H9 (cell line): ENCODE measurements at regions not wholly inside any gene's neighbourhood (a gene's known extent, or its start where the extent isn't known, plus 50 kb on each side); places are given as distances from the start of the nearest gene placed in this dataset.

ENCODE experiments used
- DNase-seq: peaks from one replicate; pipeline ENCODE4 v3.0.0-alpha.2; 2017
- H2AFZ ChIP-seq: one replicate; pipeline ENCODE4 v1.6.1; 2013; ENCODE audit warnings: mild to moderate bottlenecking, low read length, control low read depth, moderate library complexity
- H2AK5ac ChIP-seq: 2 replicates; pipeline ENCODE4 v1.6.1; 2013; ENCODE audit warnings: low read length, control low read depth, mixed read lengths; ENCODE audit not compliant: insufficient read length
- H2BK120ac ChIP-seq: one replicate; pipeline ENCODE4 v1.6.1; 2013; ENCODE audit warnings: low read depth, mild to moderate bottlenecking, low read length, control low read depth, inconsistent platforms; ENCODE audit not compliant: poor library complexity, severe bottlenecking
- H2BK12ac ChIP-seq: 2 replicates; pipeline ENCODE4 v1.6.1; 2013; ENCODE audit warnings: low read length, control low read depth, mixed read lengths, low read depth; ENCODE audit not compliant: insufficient read length
- H2BK15ac ChIP-seq: 2 replicates; pipeline ENCODE4 v1.6.1; 2013; ENCODE audit warnings: low read depth, low read length, control low read depth
- H2BK20ac ChIP-seq: one replicate; pipeline ENCODE4 v1.6.1; 2013; ENCODE audit warnings: low read depth, mild to moderate bottlenecking, low read length, control low read depth, inconsistent platforms; ENCODE audit not compliant: poor library complexity, severe bottlenecking
- H2BK5ac ChIP-seq: 2 replicates; pipeline ENCODE4 v1.6.1; 2013; ENCODE audit warnings: low read length, control low read depth, mixed read lengths; ENCODE audit not compliant: insufficient read length
- H3K14ac ChIP-seq: 2 replicates; pipeline ENCODE4 v1.6.1; 2013; ENCODE audit warnings: low read length, control low read depth; ENCODE audit not compliant: insufficient read depth
- H3K18ac ChIP-seq: 2 replicates; pipeline ENCODE4 v1.6.1; 2013; ENCODE audit warnings: low read depth, mild to moderate bottlenecking, mixed read lengths, low read length, control low read depth; ENCODE audit not compliant: insufficient read length
- H3K23ac ChIP-seq: 2 replicates; pipeline ENCODE4 v1.6.1; 2013; ENCODE audit warnings: low read length, control low read depth, mixed read lengths, low read depth; ENCODE audit not compliant: insufficient read length
- H3K23me2 ChIP-seq: 2 replicates; pipeline ENCODE4 v1.6.1; 2013; ENCODE audit warnings: low read depth, mild to moderate bottlenecking, mixed read lengths, low read length, control low read depth; ENCODE audit not compliant: insufficient read length, poor library complexity, severe bottlenecking
- H3K27ac ChIP-seq: 2 replicates; pipeline ENCODE4 v1.5.1; 2013; ENCODE audit warnings: low read length, control low read depth, mixed read lengths, low read depth; ENCODE audit not compliant: insufficient read length
- H3K27me3 ChIP-seq: 2 replicates; pipeline ENCODE4 v1.6.1; 2013; ENCODE audit warnings: low read length, control low read depth, inconsistent platforms; ENCODE audit not compliant: insufficient read depth
- H3K4ac ChIP-seq: 2 replicates; pipeline ENCODE4 v1.6.1; 2013; ENCODE audit warnings: low read depth, mild to moderate bottlenecking, control low read depth, inconsistent platforms, low read length, moderate library complexity
- H3K4me1 ChIP-seq: 2 replicates; pipeline ENCODE4 v1.6.1; 2013; ENCODE audit warnings: low read length, control low read depth, inconsistent platforms; ENCODE audit not compliant: insufficient read depth
- H3K4me2 ChIP-seq: 2 replicates; pipeline ENCODE4 v1.6.1; 2013; ENCODE audit warnings: low read length, control low read depth, mixed read lengths; ENCODE audit not compliant: insufficient read length, insufficient read depth
- H3K56ac ChIP-seq: 2 replicates; pipeline ENCODE4 v1.6.1; 2013; ENCODE audit warnings: low read depth, mild to moderate bottlenecking, mixed read lengths, low read length, control low read depth; ENCODE audit not compliant: insufficient read length
- H3K79me1 ChIP-seq: 2 replicates; pipeline ENCODE4 v1.6.1; 2013; ENCODE audit warnings: low read depth, mild to moderate bottlenecking, moderate library complexity, low read length, control low read depth, inconsistent platforms; ENCODE audit not compliant: insufficient read depth, poor library complexity, severe bottlenecking
- H3K79me2 ChIP-seq: 2 replicates; pipeline ENCODE4 v1.6.1; 2013; ENCODE audit warnings: low read length, control low read depth, inconsistent platforms; ENCODE audit not compliant: insufficient read depth
- H3K9ac ChIP-seq: 2 replicates; pipeline ENCODE4 v1.6.1; 2013; ENCODE audit warnings: low read length, control low read depth, mixed read lengths; ENCODE audit not compliant: insufficient read length; ENCODE audit errors: extremely low read depth
- H3K9me3 ChIP-seq: one replicate; pipeline ENCODE4 v1.6.1; 2013; ENCODE audit warnings: low read depth, low read length, inconsistent platforms; ENCODE audit not compliant: control insufficient read depth
- H3T11ph ChIP-seq: one replicate; pipeline ENCODE4 v1.6.1; 2013; ENCODE audit warnings: mild to moderate bottlenecking, low read length, control low read depth, inconsistent platforms
- H4K20me1 ChIP-seq: one replicate; pipeline ENCODE4 v1.6.1; 2013; ENCODE audit not compliant: control insufficient read depth, insufficient read length, insufficient read depth
- H4K5ac ChIP-seq: 2 replicates; pipeline ENCODE4 v1.6.1; 2013; ENCODE audit warnings: low read depth, mild to moderate bottlenecking, mixed read lengths, low read length, control low read depth; ENCODE audit not compliant: insufficient read length
- H4K8ac ChIP-seq: replicated peaks from 2 replicates; pipeline ENCODE4 v1.6.1; 2013; ENCODE audit warnings: low read length, control low read depth, mixed read lengths, low read depth; ENCODE audit not compliant: insufficient read length
- H4K91ac ChIP-seq: 2 replicates; pipeline ENCODE4 v1.6.1; 2013; ENCODE audit warnings: low read depth, mild to moderate bottlenecking, moderate library complexity, mixed read lengths, low read length, control low read depth; ENCODE audit not compliant: insufficient read length
- H3K27ac Mint-ChIP-seq, 3 experiments: 2 replicates in 2 of 3; 3 replicates in 1 of 3; pipeline ENCODE4 v1.8.0; 2020 to 2021; ENCODE audit warnings: mixed read lengths in 3 of 3, mild to moderate bottlenecking in 1 of 3, moderate library complexity in 1 of 3
- H3K27me3 Mint-ChIP-seq: 2 replicates; pipeline ENCODE4 v1.8.0; 2021; ENCODE audit warnings: low read depth, mild to moderate bottlenecking, moderate library complexity, mixed read lengths
- H3K36me3 Mint-ChIP-seq, 3 experiments: 2 replicates in 2 of 3; 3 replicates in 1 of 3; pipeline ENCODE4 v1.8.0; 2020 to 2021; ENCODE audit warnings: low read depth in 3 of 3, mixed read lengths in 3 of 3; ENCODE audit not compliant: insufficient read depth in 1 of 3
- H3K4me1 Mint-ChIP-seq, 2 experiments: 2 replicates each; pipeline ENCODE4 v1.8.0; 2020; ENCODE audit warnings: mixed read lengths in 2 of 2
- H3K4me3 Mint-ChIP-seq, 2 experiments: 2 replicates in 1 of 2; 3 replicates in 1 of 2; pipeline ENCODE4 v1.8.0; 2020 to 2021; ENCODE audit warnings: mild to moderate bottlenecking in 2 of 2, mixed read lengths in 2 of 2, moderate library complexity in 1 of 2
- H3K9me3 Mint-ChIP-seq, 2 experiments: 2 replicates in 1 of 2; 3 replicates in 1 of 2; pipeline ENCODE4 v1.8.0; 2020; ENCODE audit warnings: mild to moderate bottlenecking in 2 of 2, mixed read lengths in 2 of 2, moderate library complexity in 1 of 2
- CTCF ChIP-seq: fragments of 200-600 bp; sonication (generic); conservative IDR thresholded peaks from 3 replicates; pipeline ENCODE4 v1.8.0; 2021; ENCODE audit warnings: antibody characterized with exemption, mild to moderate bottlenecking
- WGBS: extraction: QIAGEN DNeasy Blood & Tissue Kit; methylation state at CpG from one replicate; pipeline ENCODE4 v1.1.7; 2013; ENCODE audit warnings: missing lambda C conversion rate, low lambda C conversion rate, mixed read lengths; ENCODE audit not compliant: insufficient read length; ENCODE audit errors: extremely low coverage; 5-methylcytosine and 5-hydroxymethylcytosine counted together

DNA sequence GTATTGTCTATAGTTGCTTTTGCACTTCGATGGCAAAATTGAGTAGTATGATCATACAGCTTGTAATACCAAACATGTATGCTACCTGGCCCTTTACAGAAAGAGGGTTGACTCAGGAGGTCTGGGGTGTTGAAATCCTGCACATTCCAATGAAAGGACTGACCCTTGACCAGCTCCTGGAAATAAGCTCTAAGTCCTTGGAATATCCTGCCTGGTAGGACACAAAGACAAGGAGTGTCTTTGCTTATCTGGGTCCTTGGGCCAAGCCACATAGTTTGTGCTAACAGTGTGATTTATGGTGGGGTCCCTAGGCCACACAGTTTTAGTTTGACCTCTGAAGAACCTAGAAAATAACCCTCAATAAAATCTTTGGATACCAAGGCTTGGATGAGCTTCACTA lies 89.3 kb upstream of the FTMT start:
- Histone ChIP-seq H2AK5ac (no peak overlapping the region), H4K20me1 (no peaks in the 10 kb centered on the region), H2BK15ac (no peak overlapping the region), H3K4ac (no peak overlapping the region), H2AFZ (no peak overlapping the region), H2BK12ac (no peak overlapping the region), H4K91ac (no peak overlapping the region), H2BK120ac (no peak overlapping the region), H3K9ac (no peak overlapping the region), H3K14ac (no peak overlapping the region), H3K4me2 (no peak overlapping the region), H3K18ac (no peak overlapping the region), H3K23ac (no peak overlapping the region), H3K79me2 (no peaks in the 10 kb centered on the region), H3K27me3 (no peaks in the 10 kb centered on the region), H3K23me2 (no peaks in the 10 kb centered on the region), H2BK20ac (no peak overlapping the region), H2BK5ac (no peak overlapping the region), H3T11ph (no peak overlapping the region), H3K4me1 (no peaks in the 10 kb centered on the region), H3K27ac (no peak overlapping the region), H3K79me1 (no peaks in the 10 kb centered on the region), H3K9me3 (no peaks in the 10 kb centered on the region), H4K8ac (no peak overlapping the region), H3K56ac (no peak overlapping the region), H4K5ac (no peak overlapping the region)
- Mint-ChIP-seq H3K27ac (no peak overlapping the region), H3K9me3 (no peaks in the 10 kb centered on the region), H3K27me3 (no peaks in the 10 kb centered on the region), H3K36me3 (no peaks in the 10 kb centered on the region), H3K4me1 (peaks cover 3 to 8% of the 10 kb centered on the region in 2 experiments; a peak in 3 of 4 replicates), H3K4me3 (no peak overlapping the region)
- TF ChIP-seq CTCF, result no peak
- no CpG with 5 or more reads among the region's 1 CpG for WGBS
- no peak for DNase-seq
